ENCODE measurements at regions not wholly inside any gene's neighbourhood (a gene's known extent, or its start where the extent isn't known, plus 50 kb on each side); places are given as distances from the start of the nearest gene placed in this dataset. TPM values are rescaled to one million over a fixed set of nuclear protein-coding genes. Genes with fewer than 3 reads are reported as not detected.

GRCh38 chr22:46098525-46099475 lies 51.5 kb upstream of the PPARA start:
- Histone ChIP-seq H3K27ac (no peak overlapping the region), H3K4me3 (replicated peaks in 1 of 3) (no peak overlapping the region), H3K36me3 (peaks cover 47 to 51% of the 10 kb centered on the region in 2 donors), H3K27me3 (no peaks in the 10 kb centered on the region), H3K9me3 (no peaks in the 10 kb centered on the region), H3K4me1 (peaks cover 1 to 49% of the 10 kb centered on the region in 2 donors)
- TF ChIP-seq POLR2A (IDR thresholded peaks at IDR 0.05) (no peak), CTCF (IDR thresholded peaks at IDR 0.05) (no peak)
- no peak for DNase-seq
- 81 to 84% methylated on average over 26 to 29 of the region's 31 CpGs for WGBS, 2 donors
- intact Hi-C loops (cut with DNase I): no loop called here

- no peak for TF ChIP-seq POLR2A (IDR thresholded peaks at IDR 0.05)
- TF ChIP-seq CTCF (IDR thresholded peaks at IDR 0.05): no peak
- 54 to 83% methylated on average over 2 to 4 of the region's 4 CpGs for WGBS, 2 donors
Observed at GRCh38 chr22:46099740-46100139, 50.6 kb upstream of the PPARA start.

GRCh38 chr22:46100401-46101105 lies 49.8 kb upstream of the PPARA start:
- TF ChIP-seq POLR2A (IDR thresholded peaks at IDR 0.05) (no peak), CTCF (IDR thresholded peaks at IDR 0.05) (no peak)
- Histone ChIP-seq H3K4me1 (peaks cover 3 to 53% of the 10 kb centered on the region in 2 donors), H3K9me3 (no peaks in the 10 kb centered on the region), H3K36me3 (peaks cover 48 to 51% of the 10 kb centered on the region in 2 donors), H3K27ac (peak overlapping the region in 1 of 3 donors; percentile 17), H3K4me3 (replicated peaks in 1 of 3) (no peak overlapping the region), H3K27me3 (no peaks in the 10 kb centered on the region)
- 86 to 89% methylated on average over 13 to 20 of the region's 21 CpGs for WGBS, 2 donors
- no peak for DNase-seq
- intact Hi-C loops (cut with DNase I): no loop called here

More at GRCh38 chr22:46099740-46100139, 50.6 kb upstream of the PPARA start:
- Histone ChIP-seq H3K36me3 (peaks cover 47 to 51% of the 10 kb centered on the region in 2 donors), H3K4me1 (peaks cover 3 to 49% of the 10 kb centered on the region in 2 donors), H3K9me3 (no peaks in the 10 kb centered on the region), H3K4me3 (replicated peaks in 1 of 3) (no peak overlapping the region), H3K27me3 (no peaks in the 10 kb centered on the region), H3K27ac (peak overlapping the region in 1 of 3 donors; percentile 17)
- intact Hi-C loops (cut with DNase I): no loop called here
- no peak for DNase-seq

Small RNA genes in the stretch of these regions (microRNA-seq; reads per million reads assigned to microRNA genes)
- not detected for gene MIR3619

Small RNA genes in the stretch of these regions (small RNA-seq; reads per million reads assigned to genes)
- gene MIR3619: not detected

Data from thyroid gland (tissue), 4 donors.